Large intestine (tissue), 3 donors: ENCODE measurements at regions not wholly inside any gene's neighbourhood (a gene's known extent, or its start where the extent isn't known, plus 50 kb on each side); places are given as distances from the start of the nearest gene placed in this dataset.

Experiments
- DNase-seq, 2 donors: peaks; one replicate each; pipeline versions ENCODE4 v3.0.0 to v3.0.0-alpha.2; 2013
- H3K27ac ChIP-seq: one replicate; pipeline ENCODE4 v1.5.1; 2013; ENCODE audit warnings: low read length
- H3K27me3 ChIP-seq: 2 replicates; pipeline ENCODE4 v1.6.1; 2013; ENCODE audit warnings: low read length; ENCODE audit not compliant: control insufficient read depth, insufficient read depth
- H3K36me3 ChIP-seq: 2 replicates; pipeline ENCODE4 v1.6.1; 2013; ENCODE audit warnings: low read length; ENCODE audit not compliant: control insufficient read depth, insufficient read depth
- H3K4me1 ChIP-seq: one replicate; pipeline ENCODE4 v1.6.1; 2013; ENCODE audit warnings: low read length; ENCODE audit not compliant: control insufficient read depth, insufficient read depth
- H3K4me3 ChIP-seq: one replicate; pipeline ENCODE4 v1.5.1; 2013; ENCODE audit warnings: low read length
- H3K9me3 ChIP-seq: one replicate; pipeline ENCODE4 v1.6.1; 2013; ENCODE audit warnings: mild to moderate bottlenecking, low read depth, low read length, moderate library complexity; ENCODE audit not compliant: control insufficient read depth
- WGBS: methylation state at CpG from one replicate; pipeline ENCODE4 v1.1.5; 2013; ENCODE audit warnings: low lambda C conversion rate; ENCODE audit not compliant: insufficient coverage; 5-methylcytosine and 5-hydroxymethylcytosine counted together

- no peak for DNase-seq
- H3K4me3 ChIP-seq: no peak overlapping the region
- H3K36me3 ChIP-seq: no peaks in the 10 kb centered on the region
- H3K9me3 ChIP-seq: no peaks in the 10 kb centered on the region
- peaks cover 4% of the 10 kb centered on the region for H3K27me3 ChIP-seq
- H3K27ac ChIP-seq: no peak overlapping the region
- H3K4me1 ChIP-seq: no peaks in the 10 kb centered on the region
- no CpG with 5 or more reads among the region's 2 CpGs for WGBS
Measured at GRCh38 chr4:54933579-54933978, 191.8 kb downstream of the KDR start.

GRCh38 chr4:54930226-54930625 is 195.2 kb downstream of the KDR start:
- Histone ChIP-seq H3K27ac (no peak overlapping the region), H3K27me3 (peaks cover 4% of the 10 kb centered on the region), H3K4me1 (no peaks in the 10 kb centered on the region), H3K9me3 (no peaks in the 10 kb centered on the region), H3K4me3 (no peak overlapping the region), H3K36me3 (no peaks in the 10 kb centered on the region)
- DNase-seq: no peak
- WGBS: 36% methylated on average over 4 of the region's 6 CpGs

GRCh38 chr4:54929459-54929858 is 195.9 kb downstream of the KDR start:
- H3K4me3 ChIP-seq: no peak overlapping the region
- DNase-seq: no peak
- no peaks in the 10 kb centered on the region for H3K4me1 ChIP-seq
- no peaks in the 10 kb centered on the region for H3K9me3 ChIP-seq
- no peak overlapping the region for H3K27ac ChIP-seq
- H3K27me3 ChIP-seq: no peaks in the 10 kb centered on the region
- no CpG with 5 or more reads among the region's 4 CpGs for WGBS
- H3K36me3 ChIP-seq: no peaks in the 10 kb centered on the region

- Histone ChIP-seq H3K36me3 (no peaks in the 10 kb centered on the region), H3K27ac (no peak overlapping the region), H3K9me3 (no peaks in the 10 kb centered on the region), H3K4me3 (no peak overlapping the region), H3K4me1 (no peaks in the 10 kb centered on the region), H3K27me3 (no peaks in the 10 kb centered on the region)
- no peak for DNase-seq
Measured at GRCh38 chr4:54924891-54925290, 200.5 kb downstream of the KDR start.

GRCh38 chr4:54915276-54915675 is 210.1 kb downstream of the KDR start:
- Histone ChIP-seq H3K9me3 (no peaks in the 10 kb centered on the region), H3K27ac (no peak overlapping the region), H3K4me3 (no peak overlapping the region), H3K36me3 (no peaks in the 10 kb centered on the region), H3K4me1 (peaks cover 4% of the 10 kb centered on the region), H3K27me3 (no peaks in the 10 kb centered on the region)
- 80% methylated on average over 1 of the region's 2 CpGs for WGBS
- no peak for DNase-seq

- no peaks in the 10 kb centered on the region for H3K36me3 ChIP-seq
- WGBS: no CpG with 5 or more reads among the region's 2 CpGs
- no peak overlapping the region for H3K27ac ChIP-seq
- no peak overlapping the region for H3K4me3 ChIP-seq
- H3K9me3 ChIP-seq: no peaks in the 10 kb centered on the region
- peaks cover 4% of the 10 kb centered on the region for H3K4me1 ChIP-seq
- H3K27me3 ChIP-seq: no peaks in the 10 kb centered on the region
- no peak for DNase-seq
Measured at GRCh38 chr4:54914781-54915180, 210.6 kb downstream of the KDR start.

GRCh38 chr4:54913751-54914526 is 211.5 kb downstream of the KDR start:
- Histone ChIP-seq H3K4me3 (no peak overlapping the region), H3K4me1 (peaks cover 4% of the 10 kb centered on the region), H3K27ac (no peak overlapping the region), H3K36me3 (no peaks in the 10 kb centered on the region), H3K9me3 (no peaks in the 10 kb centered on the region), H3K27me3 (no peaks in the 10 kb centered on the region)
- no CpG with 5 or more reads among the region's 8 CpGs for WGBS
- peak; percentile 53 to 76 for DNase-seq

GRCh38 chr4:54912155-54912554 is 213.2 kb downstream of the KDR start:
- H3K27ac ChIP-seq: no peak overlapping the region
- no peak overlapping the region for H3K4me3 ChIP-seq
- no peaks in the 10 kb centered on the region for H3K27me3 ChIP-seq
- DNase-seq: no peak
- peaks cover 4% of the 10 kb centered on the region for H3K4me1 ChIP-seq
- H3K36me3 ChIP-seq: no peaks in the 10 kb centered on the region
- no peaks in the 10 kb centered on the region for H3K9me3 ChIP-seq
- WGBS: 100% methylated on average over 1 of the region's 3 CpGs

- H3K36me3 ChIP-seq: no peaks in the 10 kb centered on the region
- H3K27ac ChIP-seq: peak overlapping the region; percentile 27
- WGBS: 43% methylated on average over 1 of the region's 2 CpGs
- H3K9me3 ChIP-seq: no peaks in the 10 kb centered on the region
- no peaks in the 10 kb centered on the region for H3K27me3 ChIP-seq
- H3K4me1 ChIP-seq: peaks cover 4% of the 10 kb centered on the region
- peak; percentile 4 to 6 for DNase-seq
- no peak overlapping the region for H3K4me3 ChIP-seq
Measured at GRCh38 chr4:54909961-54910360, 215.4 kb downstream of the KDR start.

GRCh38 chr4:54908763-54909162 is 216.6 kb downstream of the KDR start:
- H3K27ac ChIP-seq: peak overlapping the region; percentile 27
- no peak for DNase-seq
- H3K4me3 ChIP-seq: no peak overlapping the region
- no CpG with 5 or more reads among the region's 3 CpGs for WGBS
- peaks cover under 1% of the 10 kb centered on the region for H3K4me1 ChIP-seq
- H3K9me3 ChIP-seq: no peaks in the 10 kb centered on the region
- H3K36me3 ChIP-seq: no peaks in the 10 kb centered on the region
- no peaks in the 10 kb centered on the region for H3K27me3 ChIP-seq

- DNase-seq: no peak
- no peaks in the 10 kb centered on the region for H3K4me1 ChIP-seq
- H3K27ac ChIP-seq: no peak overlapping the region
- peaks cover 3% of the 10 kb centered on the region for H3K27me3 ChIP-seq
- no peaks in the 10 kb centered on the region for H3K36me3 ChIP-seq
- WGBS: no CpG with 5 or more reads among the region's 2 CpGs
- no peak overlapping the region for H3K4me3 ChIP-seq
- H3K9me3 ChIP-seq: no peaks in the 10 kb centered on the region
Measured at GRCh38 chr4:54904953-54905352, 220.4 kb downstream of the KDR start.
